ENCODE measurements at regions not wholly inside any gene's neighbourhood (a gene's known extent, or its start where the extent isn't known, plus 50 kb on each side); places are given as distances from the start of the nearest gene placed in this dataset.
"Not testable (repeated sequence)": the region's sequence is repeated elsewhere in the genome, so short reads cannot be mapped to it uniquely, and the experiment has no call there.

GRCh38 chrX:129361576-129361975 lies 161.7 kb downstream of the SMARCA1 start:
- no peak for DNase-seq (ENCODE audit: extremely low read depth, low read depth, low spot score)

DNA sequence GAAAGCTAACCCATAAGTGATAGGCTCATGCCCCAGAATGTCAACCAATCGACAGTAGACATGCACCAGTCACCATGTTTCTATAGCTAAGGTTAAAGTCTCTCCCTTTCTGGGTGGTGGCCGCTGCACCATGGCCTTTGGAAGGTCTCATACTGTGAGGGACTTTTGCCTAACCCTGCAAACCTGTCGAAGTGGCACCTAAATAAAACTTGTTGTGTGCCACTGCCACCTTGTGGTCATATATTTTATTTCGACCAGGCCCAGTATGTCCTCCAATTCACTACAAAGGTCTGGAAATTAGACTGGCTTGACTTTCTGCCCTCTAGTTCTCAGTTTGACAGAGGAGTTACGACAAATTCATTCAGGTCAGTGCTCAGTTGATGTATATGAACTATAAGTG lies 163.1 kb downstream of the SMARCA1 start:
- peak; percentile 29 for DNase-seq (ENCODE audit: extremely low read depth, low read depth, low spot score)

DNA sequence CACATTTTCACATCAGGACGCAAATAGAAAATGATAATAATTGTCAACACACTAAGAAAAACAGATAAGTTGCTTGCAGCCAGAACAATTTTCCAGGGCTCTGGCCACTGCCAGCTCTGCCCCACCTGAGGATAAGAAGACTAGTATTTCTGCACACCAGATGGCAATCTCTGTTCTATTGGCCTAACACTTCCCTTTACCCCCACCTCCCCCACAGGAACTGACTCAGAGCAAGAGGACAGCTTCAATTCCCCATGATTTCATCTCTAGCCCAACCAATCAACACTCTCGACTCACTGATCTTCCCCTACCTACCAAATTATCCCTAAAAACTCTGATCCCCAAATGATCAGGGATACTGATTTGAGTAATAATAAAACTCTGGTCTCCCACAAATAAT lies 164.0 kb downstream of the SMARCA1 start:
- no peak for DNase-seq (ENCODE audit: extremely low read depth, low read depth, low spot score)

GRCh38 chrX:129357428-129357827 lies 165.9 kb downstream of the SMARCA1 start:
- DNase-seq (ENCODE audit: extremely low read depth, low read depth, low spot score), result not testable (repeated sequence)

DNA sequence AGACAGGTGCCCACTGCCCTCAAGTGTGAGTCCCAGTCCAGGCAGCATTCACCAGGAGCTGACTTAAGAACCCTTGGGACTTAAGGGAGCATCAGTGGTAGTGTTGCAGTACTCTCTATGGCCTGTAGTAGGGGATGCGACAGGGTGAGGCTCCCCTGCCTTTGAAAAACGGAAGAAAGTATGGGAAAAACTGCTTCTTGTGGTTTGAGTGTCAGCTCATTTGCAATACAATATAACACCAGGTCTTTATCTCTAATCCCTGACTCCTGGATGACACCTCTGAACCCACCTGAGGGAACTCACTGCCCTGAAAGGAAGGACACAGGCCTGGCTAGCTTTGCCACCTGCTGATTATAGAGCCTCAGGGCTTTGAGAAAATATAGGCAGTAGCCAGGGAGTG lies 176.0 kb downstream of the SMARCA1 start:
- DNase-seq (ENCODE audit: extremely low read depth, low read depth, low spot score), result no peak

GRCh38 chrX:129346574-129346973 lies 176.7 kb downstream of the SMARCA1 start:
- no peak for DNase-seq (ENCODE audit: extremely low read depth, low read depth, low spot score)

GRCh38 chrX:129337264-129337663 lies 186.0 kb downstream of the SMARCA1 start:
- DNase-seq (ENCODE audit: extremely low read depth, low read depth, low spot score), result not testable (repeated sequence)

DNA sequence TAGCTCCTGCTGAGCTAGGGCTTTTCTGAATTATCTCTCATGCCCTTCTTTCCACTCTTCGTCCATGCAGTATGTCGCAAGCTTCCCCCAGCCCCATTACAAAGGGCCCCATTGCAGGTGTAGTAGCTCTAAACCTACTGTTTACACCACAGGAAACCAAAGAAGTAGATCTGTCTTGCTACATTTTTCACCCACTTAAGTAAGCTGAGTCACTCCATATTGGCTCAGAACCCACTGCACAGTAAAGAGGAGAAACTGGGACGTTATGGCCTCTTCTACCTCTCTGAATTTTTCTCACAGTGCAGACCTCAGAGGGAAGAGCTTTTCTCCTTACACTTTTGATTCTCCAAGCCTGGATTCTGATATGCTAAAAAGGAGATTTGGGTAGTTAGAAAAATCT lies 200.2 kb downstream of the SMARCA1 start:
- no peak for DNase-seq (ENCODE audit: extremely low read depth, low read depth, low spot score)

DNA sequence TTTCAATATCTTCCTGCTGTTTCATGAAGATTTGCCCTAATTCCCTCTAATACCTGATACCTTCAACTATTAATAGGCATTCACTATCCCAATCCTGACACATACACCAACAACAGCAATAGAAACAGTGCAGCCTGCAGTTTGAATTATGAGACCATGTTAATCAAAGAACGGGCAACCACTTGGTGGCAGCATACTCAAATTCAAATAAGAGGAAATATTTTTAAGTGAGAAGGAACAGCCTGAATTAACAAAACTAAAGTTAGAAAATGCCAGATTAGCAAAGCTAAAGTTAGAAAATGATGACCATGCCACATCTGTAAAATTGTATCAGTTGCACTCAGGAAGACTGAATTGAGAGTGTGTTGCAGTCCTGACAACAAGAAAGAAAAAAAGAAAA lies 204.9 kb downstream of the SMARCA1 start:
- DNase-seq (ENCODE audit: extremely low read depth, low read depth, low spot score), result no peak

DNA sequence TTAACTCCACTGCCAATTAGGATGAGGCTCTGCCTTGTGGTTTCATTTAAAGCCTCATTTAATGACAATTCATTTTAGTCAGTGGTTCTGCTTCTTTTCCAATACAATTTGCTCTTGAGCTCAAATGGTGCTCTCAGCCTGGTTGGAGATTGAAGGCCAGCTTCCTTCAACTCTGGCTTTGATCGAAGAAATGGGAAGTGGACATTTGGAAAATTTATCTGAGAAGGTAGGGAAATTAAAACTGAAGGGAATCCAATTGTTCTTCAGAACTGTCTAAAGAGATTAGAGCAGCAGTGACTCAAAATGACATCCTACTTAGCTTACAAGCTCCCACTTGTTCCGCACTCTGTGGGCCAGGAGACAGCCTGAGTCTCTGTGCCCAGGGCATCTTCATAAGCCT lies 206.8 kb downstream of the SMARCA1 start:
- no peak for DNase-seq (ENCODE audit: extremely low read depth, low read depth, low spot score)

- no peak for DNase-seq (ENCODE audit: extremely low read depth, low read depth, low spot score)
Observed at GRCh38 chrX:129310000-129310399, 213.3 kb downstream of the SMARCA1 start.

GRCh38 chrX:129262912-129263311 lies 260.4 kb downstream of the SMARCA1 start:
- no peak for DNase-seq (ENCODE audit: extremely low read depth, low read depth, low spot score)

- not testable (repeated sequence) for DNase-seq (ENCODE audit: extremely low read depth, low read depth, low spot score)
Observed at GRCh38 chrX:129255516-129255915, 267.8 kb downstream of the SMARCA1 start.

GRCh38 chrX:129249563-129249962 lies 273.7 kb downstream of the SMARCA1 start:
- no peak for DNase-seq (ENCODE audit: extremely low read depth, low read depth, low spot score)

GRCh38 chrX:129247642-129248041 lies 275.6 kb downstream of the SMARCA1 start:
- DNase-seq (ENCODE audit: extremely low read depth, low read depth, low spot score), result no peak

GRCh38 chrX:129239371-129239770 lies 283.9 kb downstream of the SMARCA1 start:
- DNase-seq (ENCODE audit: extremely low read depth, low read depth, low spot score), result no peak

DNA sequence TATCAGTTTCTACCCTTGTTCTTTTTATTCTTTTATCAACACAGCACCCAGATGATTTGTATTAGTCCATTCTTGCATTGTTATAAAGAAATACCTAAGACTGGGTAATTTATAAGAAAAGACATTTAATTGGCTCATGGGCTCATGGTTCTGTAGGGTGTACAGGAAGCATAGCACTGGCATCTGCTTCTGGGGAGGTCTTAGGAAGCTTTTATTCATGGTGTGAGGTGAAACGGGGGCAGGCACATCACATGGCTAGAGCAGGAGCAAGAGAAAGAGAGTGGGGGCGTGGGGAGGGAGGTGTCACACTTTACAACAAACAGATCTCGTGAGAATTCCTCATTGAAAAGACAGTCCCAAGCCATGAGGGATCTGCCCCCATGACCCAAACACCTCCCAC lies 285.3 kb downstream of the SMARCA1 start:
- no peak for DNase-seq (ENCODE audit: extremely low read depth, low read depth, low spot score)

- no peak for DNase-seq (ENCODE audit: extremely low read depth, low read depth, low spot score)
Observed at GRCh38 chrX:129235903-129236302, 287.4 kb downstream of the SMARCA1 start.

DNA sequence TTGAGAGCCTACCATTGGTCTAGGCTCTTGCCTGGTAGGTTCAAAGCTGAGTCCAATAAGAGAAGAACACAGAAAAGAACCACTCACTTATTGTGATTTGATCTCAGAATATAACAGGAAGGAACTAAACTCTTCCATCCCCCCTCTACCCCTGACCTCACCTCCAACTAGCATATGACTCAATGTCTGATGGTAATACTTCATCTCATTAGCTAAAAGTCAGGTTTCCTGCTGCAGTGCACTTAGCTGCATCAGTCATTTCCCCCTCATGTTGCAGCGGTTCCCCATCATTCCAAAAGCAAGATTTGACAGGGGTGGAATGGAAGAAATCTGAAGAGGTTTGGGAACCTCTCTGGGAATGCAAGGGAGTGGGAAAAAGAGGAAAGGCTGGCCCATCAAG lies 289.5 kb downstream of the SMARCA1 start:
- DNase-seq (ENCODE audit: extremely low read depth, low read depth, low spot score), result no peak

- no peak for DNase-seq (ENCODE audit: extremely low read depth, low read depth, low spot score)
Observed at GRCh38 chrX:129230850-129231512, 292.3 kb downstream of the SMARCA1 start.

GRCh38 chrX:129230168-129230567 lies 293.1 kb downstream of the SMARCA1 start:
- no peak for DNase-seq (ENCODE audit: extremely low read depth, low read depth, low spot score)

GRCh38 chrX:129227366-129227765 lies 295.9 kb downstream of the SMARCA1 start:
- DNase-seq (ENCODE audit: extremely low read depth, low read depth, low spot score), result no peak

DNA sequence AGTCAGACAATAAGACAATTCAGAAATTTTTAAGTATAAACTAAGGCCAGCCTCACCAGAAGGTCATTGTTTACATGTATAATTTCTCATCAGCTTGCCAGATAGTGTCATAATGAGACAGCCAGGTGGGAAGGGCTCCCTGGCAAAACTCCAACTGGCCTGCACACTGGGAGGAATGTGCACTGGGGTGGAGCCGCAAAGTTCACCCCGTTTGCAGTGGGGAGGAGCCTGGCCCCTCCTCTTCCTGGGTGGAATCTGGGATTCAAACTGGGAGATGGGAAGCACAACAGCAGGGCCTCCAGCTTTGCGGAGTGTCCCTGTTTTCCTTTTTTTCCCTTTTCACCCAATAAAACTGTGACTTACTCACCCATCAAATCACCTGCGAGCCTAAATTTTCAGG lies 329.9 kb downstream of the SMARCA1 start:
- no peak for DNase-seq (ENCODE audit: extremely low read depth, low read depth, low spot score)
